ENCODE measurements at regions not wholly inside any gene's neighbourhood (a gene's known extent, or its start where the extent isn't known, plus 50 kb on each side); places are given as distances from the start of the nearest gene placed in this dataset.
"Not testable (repeated sequence)": the region's sequence is repeated elsewhere in the genome, so short reads cannot be mapped to it uniquely, and the experiment has no call there.

DNA sequence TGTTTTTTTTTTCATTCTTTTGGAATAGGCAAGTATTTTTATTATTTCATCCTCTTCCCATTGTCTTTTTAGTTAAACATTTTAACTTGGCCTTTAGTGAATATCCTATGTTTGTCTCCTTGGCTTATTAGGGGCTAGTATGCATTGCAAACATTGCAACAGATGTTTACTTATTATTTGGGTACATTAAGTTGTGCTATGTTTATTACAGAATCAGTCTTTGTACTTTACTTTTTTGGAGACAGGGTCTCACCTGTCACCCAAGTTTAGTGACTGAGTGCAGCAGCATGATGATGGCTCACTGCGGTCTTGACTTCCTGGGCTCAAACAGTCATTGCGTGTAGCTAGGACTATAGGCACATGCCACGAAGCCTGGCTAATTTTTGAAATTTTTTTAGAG is 51.1 kb upstream of the NUDT6 start:
- no peak for DNase-seq (ENCODE audit: extremely low read depth, low read depth)

- DNase-seq (ENCODE audit: extremely low read depth, low read depth): no peak
Observed at GRCh38 chr4:122976111-122976510, 53.7 kb upstream of the NUDT6 start.

GRCh38 chr4:122977103-122977502 is 54.7 kb upstream of the NUDT6 start:
- DNase-seq (ENCODE audit: extremely low read depth, low read depth): no peak

DNA sequence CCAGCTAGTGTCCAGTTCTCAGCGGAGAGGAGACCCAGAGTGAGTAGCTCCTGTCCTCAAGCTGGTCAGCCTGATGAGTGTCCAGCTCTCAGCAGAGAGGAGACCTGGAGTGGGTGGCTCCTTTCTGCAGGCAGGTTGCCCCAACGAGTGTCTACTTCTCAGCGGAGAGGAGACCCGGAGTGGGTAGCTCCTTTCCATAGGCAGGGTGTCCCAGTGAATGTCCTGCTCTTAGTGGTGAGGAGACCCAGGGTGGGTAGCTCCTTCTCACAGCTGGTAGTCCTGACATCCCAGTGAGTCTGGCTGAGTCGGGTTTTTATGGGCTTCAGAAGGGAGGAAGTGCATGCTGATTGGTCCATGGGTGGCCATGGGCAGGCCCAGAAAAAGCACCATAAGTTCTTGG is 55.7 kb upstream of the NUDT6 start:
- DNase-seq (ENCODE audit: extremely low read depth, low read depth): no peak

DNA sequence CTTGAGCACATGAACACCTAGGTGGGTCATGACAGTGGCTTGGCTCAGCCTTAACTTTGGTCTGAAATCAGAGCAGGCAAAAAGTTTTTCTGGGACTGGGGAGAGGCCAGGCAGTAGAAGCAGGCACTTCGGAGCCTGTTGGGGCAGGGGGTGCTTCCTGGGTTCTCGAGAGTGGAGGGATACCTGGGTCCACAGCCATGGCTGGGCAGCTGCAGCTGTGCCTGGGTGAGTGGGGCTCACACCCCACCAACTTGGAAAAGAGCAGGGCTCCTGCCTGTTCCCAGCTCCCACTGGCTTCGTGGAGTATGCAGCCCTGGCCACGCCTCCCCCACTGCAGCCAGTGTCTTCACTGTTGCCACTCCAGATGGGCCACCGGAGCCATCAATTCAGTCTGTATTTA is 56.4 kb upstream of the NUDT6 start:
- no peak for DNase-seq (ENCODE audit: extremely low read depth, low read depth)

- DNase-seq (ENCODE audit: extremely low read depth, low read depth): no peak
Observed at GRCh38 chr4:122980860-122981259, 58.5 kb upstream of the NUDT6 start.

GRCh38 chr4:122988696-122989095 is 66.3 kb upstream of the NUDT6 start:
- no peak for DNase-seq (ENCODE audit: extremely low read depth, low read depth)

DNA sequence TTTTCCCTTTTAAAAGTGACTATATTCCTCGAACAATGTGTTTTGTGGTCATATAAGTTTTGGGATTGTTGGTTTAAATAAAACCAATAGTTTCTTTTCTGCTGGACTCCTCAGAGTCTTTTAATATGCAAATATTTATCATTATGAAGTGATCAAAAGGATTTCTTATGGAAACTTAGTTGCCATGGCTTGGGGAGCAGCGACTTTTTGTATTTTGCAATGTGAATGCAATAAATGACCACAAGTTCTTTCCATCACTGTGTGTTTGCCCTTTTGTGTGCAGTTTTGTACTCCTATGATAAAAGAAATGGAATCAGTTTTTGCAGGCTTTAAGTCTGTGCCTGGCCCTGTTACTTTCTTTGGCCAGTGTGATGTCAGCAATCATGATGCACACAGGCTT is 68.5 kb upstream of the NUDT6 start:
- DNase-seq (ENCODE audit: extremely low read depth, low read depth): no peak

DNA sequence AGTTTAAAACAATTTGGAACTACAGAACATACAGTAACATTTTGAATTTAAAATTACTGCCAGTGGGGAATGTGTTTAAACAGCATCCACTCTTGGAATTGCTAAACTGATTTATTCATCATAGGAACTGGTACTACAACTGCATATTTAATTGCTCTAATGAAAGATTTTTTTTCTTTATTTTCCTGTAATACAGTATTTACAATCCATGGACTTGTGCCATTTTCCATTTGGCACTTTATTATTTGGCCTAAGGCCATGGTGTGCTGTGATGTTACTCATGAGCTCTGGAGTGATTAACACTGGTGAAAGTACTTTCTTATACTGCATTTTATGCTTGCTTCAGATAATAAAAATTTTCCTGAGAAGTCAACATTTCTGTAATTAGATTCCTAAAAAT is 69.7 kb upstream of the NUDT6 start:
- DNase-seq (ENCODE audit: extremely low read depth, low read depth): no peak

DNA sequence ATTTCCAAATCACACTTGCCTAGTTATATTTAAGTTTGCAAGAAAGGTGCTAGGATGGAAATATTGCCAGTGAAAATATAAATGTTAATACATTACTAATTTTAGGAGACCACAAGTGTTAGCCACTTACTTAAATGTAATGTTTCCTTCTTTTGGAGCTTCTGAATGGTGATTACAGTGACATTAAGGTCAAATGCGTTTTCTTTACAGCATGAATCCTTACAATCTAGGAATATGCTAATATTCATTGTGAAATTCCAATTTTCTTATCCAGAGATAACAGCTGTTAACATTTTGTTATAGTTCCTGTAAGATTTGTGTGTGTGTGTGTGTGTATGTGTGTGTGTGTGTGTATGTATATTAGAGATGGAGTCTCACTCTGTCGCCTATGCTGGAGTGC is 70.2 kb upstream of the NUDT6 start:
- no peak for DNase-seq (ENCODE audit: extremely low read depth, low read depth)

DNA sequence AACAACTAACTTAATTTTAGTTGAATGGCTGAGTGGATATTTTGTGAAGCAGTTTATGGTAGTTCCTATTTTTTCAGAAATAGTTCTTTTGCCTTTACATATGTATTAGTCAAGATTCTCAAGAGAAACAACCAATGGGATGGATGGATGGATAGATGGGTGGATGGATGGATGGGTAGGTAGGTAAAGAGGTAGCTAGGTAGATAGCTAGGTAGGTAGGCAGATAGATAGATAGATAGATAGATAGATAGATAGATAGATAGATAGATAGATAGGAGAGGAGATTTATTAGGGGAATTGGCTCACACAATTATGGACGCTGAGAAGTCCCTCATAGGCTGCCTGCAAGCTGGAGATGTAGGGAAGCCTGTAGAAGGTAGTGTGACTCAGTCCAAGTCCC is 74.0 kb upstream of the NUDT6 start:
- DNase-seq (ENCODE audit: extremely low read depth, low read depth): no peak

DNA sequence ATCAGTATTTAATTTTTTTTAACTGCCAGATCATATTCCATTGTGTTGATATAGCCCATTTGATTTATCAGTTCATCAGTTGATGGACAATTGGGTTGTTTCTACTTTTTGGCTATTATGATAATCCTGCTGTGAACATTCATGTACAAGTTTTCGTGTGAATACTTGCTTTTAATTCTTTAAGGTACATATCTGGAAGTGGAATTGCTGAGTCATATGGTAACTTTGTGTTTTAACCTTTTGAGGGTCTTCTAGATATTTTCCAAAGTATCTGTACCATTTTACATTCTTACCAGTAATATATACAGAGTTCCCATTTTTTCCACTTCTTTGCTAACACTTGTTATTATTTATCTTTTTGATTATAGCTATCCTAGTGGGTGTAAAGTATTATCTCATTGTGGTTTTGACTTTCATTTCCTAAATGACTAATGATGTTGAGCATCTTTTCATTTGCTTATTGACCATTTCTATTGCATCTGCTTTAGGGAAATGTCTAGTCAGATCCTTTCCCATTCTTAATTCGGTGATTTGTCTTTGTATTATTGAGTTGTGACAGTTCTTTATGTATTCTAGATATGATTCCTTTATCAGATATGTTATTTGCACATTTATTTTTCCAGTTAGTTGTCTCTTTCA is 75.2 kb upstream of the NUDT6 start:
- DNase-seq (ENCODE audit: extremely low read depth, low read depth): no peak

DNA sequence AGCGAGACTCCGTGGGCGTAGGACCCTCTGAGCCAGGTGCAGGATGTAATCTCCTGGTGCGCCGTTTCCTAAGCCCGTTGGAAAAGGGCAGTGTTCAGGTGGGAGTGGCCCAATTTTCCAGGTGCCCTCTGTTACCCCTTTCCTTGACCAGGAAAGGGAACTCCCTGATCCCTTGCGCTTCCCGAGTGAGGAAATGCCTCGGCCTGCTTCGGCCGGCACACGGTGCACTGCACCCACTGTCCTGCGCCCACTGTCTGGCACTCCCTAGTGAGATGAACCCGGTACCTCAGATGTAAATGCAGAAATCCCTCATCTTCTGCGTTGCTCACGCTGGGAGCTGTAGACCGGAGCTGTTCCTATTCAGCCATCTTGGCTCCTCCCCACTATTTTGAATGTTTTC is 81.7 kb upstream of the NUDT6 start:
- not testable (repeated sequence) for DNase-seq (ENCODE audit: extremely low read depth, low read depth)

- DNase-seq (ENCODE audit: extremely low read depth, low read depth): not testable (repeated sequence)
Observed at GRCh38 chr4:123005126-123005525, 82.7 kb upstream of the NUDT6 start.

DNA sequence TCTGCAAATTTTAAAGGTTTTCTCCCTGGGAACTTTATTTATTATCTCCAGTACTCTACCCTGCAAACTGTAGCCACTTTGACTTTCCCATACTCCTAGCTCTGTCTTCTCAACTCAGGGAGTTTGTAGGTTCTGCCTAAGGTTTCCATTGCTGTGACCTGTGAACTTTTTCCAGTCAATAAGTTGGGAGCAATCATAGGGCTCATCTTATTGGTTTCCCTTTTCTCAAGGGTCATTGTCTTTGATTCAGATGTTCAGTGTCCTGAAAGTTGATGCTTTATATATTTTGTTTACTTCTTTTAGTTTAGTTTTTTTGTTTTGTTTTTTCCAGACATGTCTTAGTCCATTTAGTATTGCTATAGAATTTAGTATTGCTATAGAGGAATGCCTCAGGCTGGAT is 85.3 kb upstream of the NUDT6 start:
- DNase-seq (ENCODE audit: extremely low read depth, low read depth): no peak

DNA sequence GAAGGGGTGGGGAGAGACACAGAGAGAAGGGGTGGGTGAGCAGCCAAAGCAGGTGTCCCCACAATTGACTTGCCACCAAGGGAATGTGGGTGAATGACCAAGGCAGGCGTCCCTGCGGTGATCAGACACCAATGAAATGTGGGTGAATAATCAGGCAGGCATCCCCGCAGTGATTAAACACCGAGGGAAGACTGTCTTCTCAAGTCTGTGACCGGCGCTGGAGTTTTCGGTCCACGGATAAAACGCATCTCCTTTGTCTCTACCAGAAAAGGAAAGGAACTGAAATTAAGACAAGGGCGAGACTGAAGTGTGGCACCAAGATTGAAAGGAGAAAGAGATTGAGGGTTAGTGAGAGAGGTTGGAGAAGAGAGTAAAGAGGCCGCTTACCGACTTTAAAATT is 90.0 kb upstream of the NUDT6 start:
- not testable (repeated sequence) for DNase-seq (ENCODE audit: extremely low read depth, low read depth)

DNA sequence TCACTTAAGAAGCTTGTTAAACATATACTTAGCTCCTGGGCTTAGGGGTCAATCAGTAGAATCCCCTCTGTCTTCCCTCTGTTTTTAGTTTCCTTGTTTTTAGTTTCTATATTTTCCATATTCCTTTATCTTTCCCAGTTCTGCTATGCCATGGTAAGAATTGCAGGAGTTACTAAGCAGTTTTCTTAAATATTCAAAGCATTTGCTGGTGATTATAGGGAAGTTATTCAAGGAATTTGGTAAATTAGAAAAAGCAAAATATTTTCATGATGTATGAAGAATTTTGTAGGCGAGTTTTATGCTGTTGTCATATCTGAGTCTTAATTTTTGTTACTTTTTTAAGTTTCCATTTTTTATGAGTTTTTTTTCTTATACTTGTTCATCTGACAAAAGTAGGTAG is 91.6 kb upstream of the NUDT6 start:
- DNase-seq (ENCODE audit: extremely low read depth, low read depth): no peak

- no peak for DNase-seq (ENCODE audit: extremely low read depth, low read depth)
Observed at GRCh38 chr4:123017078-123017477, 94.7 kb upstream of the NUDT6 start.

DNA sequence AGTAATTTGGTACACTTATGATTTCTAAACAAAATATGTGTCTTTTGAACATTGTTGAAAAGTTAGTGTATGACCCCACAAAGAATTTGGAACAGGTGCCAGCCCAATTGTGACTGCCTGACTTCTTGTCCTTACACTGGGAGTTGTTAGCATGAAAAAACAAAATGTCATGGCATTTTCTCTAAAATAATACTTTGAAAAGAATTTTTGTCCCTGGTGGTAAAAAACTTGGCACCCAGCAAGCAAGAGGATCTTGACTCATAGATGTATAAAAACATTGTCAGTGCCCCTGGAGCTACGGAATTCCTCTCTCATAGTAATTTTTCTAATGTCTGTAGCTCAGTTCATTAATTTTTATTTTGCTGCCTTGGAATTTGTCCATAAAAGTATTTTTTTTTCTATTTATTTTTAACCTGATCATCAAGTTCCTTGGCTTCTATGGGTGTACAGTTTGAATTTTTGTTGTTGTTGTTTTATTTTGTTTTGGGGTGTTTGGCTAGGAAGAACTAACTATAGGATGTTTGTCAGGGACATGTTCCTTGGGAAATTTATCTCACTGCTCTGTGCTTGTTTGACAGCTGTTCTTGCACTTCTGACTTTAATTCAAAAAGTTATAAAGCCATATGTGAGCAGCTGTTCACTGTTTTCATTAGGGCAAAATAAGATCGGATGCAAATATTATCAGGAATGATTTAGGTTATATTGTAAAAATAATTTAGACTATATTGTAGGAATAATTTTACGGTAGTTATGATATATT is 95.4 kb upstream of the NUDT6 start:
- DNase-seq (ENCODE audit: extremely low read depth, low read depth): no peak

- no peak for DNase-seq (ENCODE audit: extremely low read depth, low read depth)
Observed at GRCh38 chr4:123018396-123018775, 96.0 kb upstream of the NUDT6 start.

- DNase-seq (ENCODE audit: extremely low read depth, low read depth): no peak
Observed at GRCh38 chr4:123020285-123020684, 97.9 kb upstream of the NUDT6 start.

DNA sequence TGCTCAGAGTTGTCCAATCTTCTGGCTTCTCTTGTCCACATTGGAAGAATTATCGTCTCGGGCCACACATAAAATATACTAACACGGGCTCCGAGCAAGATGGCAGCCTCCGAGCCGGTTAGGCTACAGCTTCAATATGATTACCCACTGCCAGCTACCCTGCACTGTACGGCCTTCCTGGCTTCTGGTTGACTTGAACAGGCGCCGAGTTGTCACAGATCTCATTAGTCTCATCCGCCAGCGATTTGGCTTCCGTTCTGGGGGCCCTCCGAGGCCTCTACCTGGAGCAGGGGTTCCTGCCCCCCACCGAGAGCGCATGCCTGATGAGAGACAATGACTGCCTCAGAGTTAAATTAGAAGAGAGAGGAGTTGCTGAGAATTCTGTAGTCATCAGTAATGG is 101.2 kb upstream of the NUDT6 start:
- no peak for DNase-seq (ENCODE audit: extremely low read depth, low read depth)

DNA sequence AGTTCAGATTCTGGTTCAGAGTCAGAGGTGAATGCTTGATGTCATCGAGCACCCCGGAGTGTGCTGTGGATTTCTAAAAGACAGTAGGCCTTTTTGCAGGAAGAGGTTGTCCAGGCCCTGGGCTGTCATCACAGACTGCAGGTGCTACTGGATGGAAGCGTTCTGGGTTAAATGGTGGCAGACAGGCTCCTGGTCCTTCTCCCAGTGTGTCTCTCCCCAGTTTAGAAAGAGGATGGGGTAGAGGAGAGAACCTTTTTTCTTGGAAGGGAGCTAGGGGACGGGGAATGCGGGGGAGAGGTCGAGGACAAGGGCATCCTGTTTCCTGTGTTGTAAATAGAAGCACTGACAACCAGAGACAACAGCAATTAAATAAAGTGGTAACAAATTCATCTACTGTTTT is 102.3 kb upstream of the NUDT6 start:
- no peak for DNase-seq (ENCODE audit: extremely low read depth, low read depth)
